ENCODE measurements at regions not wholly inside any gene's neighbourhood (a gene's known extent, or its start where the extent isn't known, plus 50 kb on each side); places are given as distances from the start of the nearest gene placed in this dataset.

DNA sequence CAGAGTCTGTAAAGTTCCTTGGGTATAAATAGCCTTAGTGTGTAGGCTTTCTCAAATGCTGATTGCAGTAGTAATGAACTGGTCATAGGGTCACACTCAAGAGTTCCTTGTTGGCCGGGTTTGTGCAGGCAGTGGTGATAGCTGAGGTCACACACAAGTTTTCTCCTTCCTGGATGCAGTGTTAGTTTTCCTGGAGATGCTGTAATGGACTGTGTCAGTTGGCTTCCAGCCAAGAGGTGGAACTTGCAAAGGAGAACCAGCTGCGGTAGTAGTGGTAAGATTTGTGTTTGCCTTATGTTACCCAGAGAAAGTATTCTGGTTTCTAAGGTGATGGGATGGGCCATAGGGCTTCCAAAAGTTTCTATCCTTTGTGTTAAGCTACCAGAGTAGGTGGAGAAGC lies 409.8 kb upstream of the FRG1 start:
- TF ChIP-seq, protein P1, sequence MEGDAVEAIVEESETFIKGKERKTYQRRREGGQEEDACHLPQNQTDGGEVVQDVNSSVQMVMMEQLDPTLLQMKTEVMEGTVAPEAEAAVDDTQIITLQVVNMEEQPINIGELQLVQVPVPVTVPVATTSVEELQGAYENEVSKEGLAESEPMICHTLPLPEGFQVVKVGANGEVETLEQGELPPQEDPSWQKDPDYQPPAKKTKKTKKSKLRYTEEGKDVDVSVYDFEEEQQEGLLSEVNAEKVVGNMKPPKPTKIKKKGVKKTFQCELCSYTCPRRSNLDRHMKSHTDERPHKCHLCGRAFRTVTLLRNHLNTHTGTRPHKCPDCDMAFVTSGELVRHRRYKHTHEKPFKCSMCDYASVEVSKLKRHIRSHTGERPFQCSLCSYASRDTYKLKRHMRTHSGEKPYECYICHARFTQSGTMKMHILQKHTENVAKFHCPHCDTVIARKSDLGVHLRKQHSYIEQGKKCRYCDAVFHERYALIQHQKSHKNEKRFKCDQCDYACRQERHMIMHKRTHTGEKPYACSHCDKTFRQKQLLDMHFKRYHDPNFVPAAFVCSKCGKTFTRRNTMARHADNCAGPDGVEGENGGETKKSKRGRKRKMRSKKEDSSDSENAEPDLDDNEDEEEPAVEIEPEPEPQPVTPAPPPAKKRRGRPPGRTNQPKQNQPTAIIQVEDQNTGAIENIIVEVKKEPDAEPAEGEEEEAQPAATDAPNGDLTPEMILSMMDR (IDR thresholded peaks at IDR 0.05): no peak
- TF ChIP-seq EP300 (IDR thresholded peaks at IDR 0.05) (no peak), POLR2A (IDR thresholded peaks at IDR 0.05; ENCODE audit: low read depth) (no peak), POLR2AphosphoS5 (IDR thresholded peaks at IDR 0.05) (no peak)
